ENCODE measurements at regions not wholly inside any gene's neighbourhood (a gene's known extent, or its start where the extent isn't known, plus 50 kb on each side); places are given as distances from the start of the nearest gene placed in this dataset.

- Histone ChIP-seq H3K36me3 (ENCODE audit: control insufficient read depth in 5 of 5, insufficient read depth in 5 of 5, low read length in 5 of 5) (no peaks in the 10 kb centered on the region), H3K27me3 (ENCODE audit: control insufficient read depth in 5 of 5, insufficient read depth in 4 of 5, low read length in 5 of 5) (no peaks in the 10 kb centered on the region), H3K27ac (ENCODE audit: low read depth, low read length) (no peak overlapping the region), H3K9ac (ENCODE audit: low read length in 5 of 5) (no peak overlapping the region), H3K4me1 (ENCODE audit: control insufficient read depth in 5 of 5, insufficient read depth in 5 of 5, low read length in 5 of 5) (peaks cover 5 to 33% (median 23%) of the 10 kb centered on the region in 5 donors), H3K9me3 (ENCODE audit: control insufficient read depth in 5 of 5, low read length in 5 of 5) (no peaks in the 10 kb centered on the region), H3K4me3 (ENCODE audit: low read depth in 1 of 5, low read length in 5 of 5) (no peak overlapping the region)
Observed at GRCh38 chr6:150666071-150666470, 66.4 kb downstream of the PLEKHG1 start.

- peak overlapping the region; percentile 63 for H3K27ac ChIP-seq (ENCODE audit: low read depth, low read length)
- no peaks in the 10 kb centered on the region for H3K27me3 ChIP-seq (ENCODE audit: control insufficient read depth in 5 of 5, insufficient read depth in 4 of 5, low read length in 5 of 5)
- peaks cover 5 to 33% (median 23%) of the 10 kb centered on the region in 5 donors for H3K4me1 ChIP-seq (ENCODE audit: control insufficient read depth in 5 of 5, insufficient read depth in 5 of 5, low read length in 5 of 5)
- H3K4me3 ChIP-seq (ENCODE audit: low read depth in 1 of 5, low read length in 5 of 5), result no peak overlapping the region
- H3K9me3 ChIP-seq (ENCODE audit: control insufficient read depth in 5 of 5, low read length in 5 of 5), result no peaks in the 10 kb centered on the region
- no peak overlapping the region for H3K9ac ChIP-seq (ENCODE audit: low read length in 5 of 5)
- H3K36me3 ChIP-seq (ENCODE audit: control insufficient read depth in 5 of 5, insufficient read depth in 5 of 5, low read length in 5 of 5), result no peaks in the 10 kb centered on the region
Observed at GRCh38 chr6:150667359-150667758, 67.7 kb downstream of the PLEKHG1 start.

GRCh38 chr6:150667977-150668716 lies 68.5 kb downstream of the PLEKHG1 start:
- Histone ChIP-seq H3K9me3 (ENCODE audit: control insufficient read depth in 5 of 5, low read length in 5 of 5) (no peaks in the 10 kb centered on the region), H3K4me1 (ENCODE audit: control insufficient read depth in 5 of 5, insufficient read depth in 5 of 5, low read length in 5 of 5) (peaks cover 5 to 41% (median 28%) of the 10 kb centered on the region in 5 donors), H3K27ac (ENCODE audit: low read depth, low read length) (peak overlapping the region; percentile 63), H3K36me3 (ENCODE audit: control insufficient read depth in 5 of 5, insufficient read depth in 5 of 5, low read length in 5 of 5) (no peaks in the 10 kb centered on the region), H3K4me3 (ENCODE audit: low read depth in 1 of 5, low read length in 5 of 5) (no peak overlapping the region), H3K27me3 (ENCODE audit: control insufficient read depth in 5 of 5, insufficient read depth in 4 of 5, low read length in 5 of 5) (no peaks in the 10 kb centered on the region), H3K9ac (ENCODE audit: low read length in 5 of 5) (no peak overlapping the region)

GRCh38 chr6:150668900-150669302 lies 69.2 kb downstream of the PLEKHG1 start:
- Histone ChIP-seq H3K9ac (ENCODE audit: low read length in 5 of 5) (no peak overlapping the region), H3K27ac (ENCODE audit: low read depth, low read length) (peak overlapping the region; percentile 63), H3K9me3 (ENCODE audit: control insufficient read depth in 5 of 5, low read length in 5 of 5) (no peaks in the 10 kb centered on the region), H3K4me1 (ENCODE audit: control insufficient read depth in 5 of 5, insufficient read depth in 5 of 5, low read length in 5 of 5) (peaks cover 5 to 43% (median 31%) of the 10 kb centered on the region in 5 donors), H3K4me3 (ENCODE audit: low read depth in 1 of 5, low read length in 5 of 5) (no peak overlapping the region), H3K27me3 (ENCODE audit: control insufficient read depth in 5 of 5, insufficient read depth in 4 of 5, low read length in 5 of 5) (no peaks in the 10 kb centered on the region), H3K36me3 (ENCODE audit: control insufficient read depth in 5 of 5, insufficient read depth in 5 of 5, low read length in 5 of 5) (no peaks in the 10 kb centered on the region)

GRCh38 chr6:150670311-150670710 lies 70.6 kb downstream of the PLEKHG1 start:
- H3K27me3 ChIP-seq (ENCODE audit: control insufficient read depth in 5 of 5, insufficient read depth in 4 of 5, low read length in 5 of 5), result no peaks in the 10 kb centered on the region
- no peaks in the 10 kb centered on the region for H3K9me3 ChIP-seq (ENCODE audit: control insufficient read depth in 5 of 5, low read length in 5 of 5)
- H3K9ac ChIP-seq (ENCODE audit: low read length in 5 of 5), result no peak overlapping the region
- H3K27ac ChIP-seq (ENCODE audit: low read depth, low read length), result no peak overlapping the region
- no peaks in the 10 kb centered on the region for H3K36me3 ChIP-seq (ENCODE audit: control insufficient read depth in 5 of 5, insufficient read depth in 5 of 5, low read length in 5 of 5)
- peaks cover 5 to 43% (median 31%) of the 10 kb centered on the region in 5 donors for H3K4me1 ChIP-seq (ENCODE audit: control insufficient read depth in 5 of 5, insufficient read depth in 5 of 5, low read length in 5 of 5)
- H3K4me3 ChIP-seq (ENCODE audit: low read depth in 1 of 5, low read length in 5 of 5), result no peak overlapping the region

GRCh38 chr6:150672800-150673199 lies 73.1 kb downstream of the PLEKHG1 start:
- Histone ChIP-seq H3K27ac (ENCODE audit: low read depth, low read length) (no peak overlapping the region), H3K27me3 (ENCODE audit: control insufficient read depth in 5 of 5, insufficient read depth in 4 of 5, low read length in 5 of 5) (no peaks in the 10 kb centered on the region), H3K9me3 (ENCODE audit: control insufficient read depth in 5 of 5, low read length in 5 of 5) (no peaks in the 10 kb centered on the region), H3K4me1 (ENCODE audit: control insufficient read depth in 5 of 5, insufficient read depth in 5 of 5, low read length in 5 of 5) (peaks cover 3 to 26% (median 24%) of the 10 kb centered on the region in 5 donors), H3K9ac (ENCODE audit: low read length in 5 of 5) (no peak overlapping the region), H3K36me3 (ENCODE audit: control insufficient read depth in 5 of 5, insufficient read depth in 5 of 5, low read length in 5 of 5) (peaks cover 0 to 4% (median 0%) of the 10 kb centered on the region in 5 donors), H3K4me3 (ENCODE audit: low read depth in 1 of 5, low read length in 5 of 5) (no peak overlapping the region)

- H3K9me3 ChIP-seq (ENCODE audit: control insufficient read depth in 5 of 5, low read length in 5 of 5), result no peaks in the 10 kb centered on the region
- H3K4me3 ChIP-seq (ENCODE audit: low read depth in 1 of 5, low read length in 5 of 5), result no peak overlapping the region
- H3K4me1 ChIP-seq (ENCODE audit: control insufficient read depth in 5 of 5, insufficient read depth in 5 of 5, low read length in 5 of 5), result peaks cover 0 to 16% (median 14%) of the 10 kb centered on the region in 5 donors
- H3K36me3 ChIP-seq (ENCODE audit: control insufficient read depth in 5 of 5, insufficient read depth in 5 of 5, low read length in 5 of 5), result peaks cover 0 to 4% (median 0%) of the 10 kb centered on the region in 5 donors
- H3K9ac ChIP-seq (ENCODE audit: low read length in 5 of 5), result no peak overlapping the region
- H3K27me3 ChIP-seq (ENCODE audit: control insufficient read depth in 5 of 5, insufficient read depth in 4 of 5, low read length in 5 of 5), result no peaks in the 10 kb centered on the region
- no peak overlapping the region for H3K27ac ChIP-seq (ENCODE audit: low read depth, low read length)
Observed at GRCh38 chr6:150673720-150674346, 74.1 kb downstream of the PLEKHG1 start.

- Histone ChIP-seq H3K9ac (ENCODE audit: low read length in 5 of 5) (no peak overlapping the region), H3K4me1 (ENCODE audit: control insufficient read depth in 5 of 5, insufficient read depth in 5 of 5, low read length in 5 of 5) (peaks cover 4 to 10% (median 8%) of the 10 kb centered on the region in 5 donors), H3K36me3 (ENCODE audit: control insufficient read depth in 5 of 5, insufficient read depth in 5 of 5, low read length in 5 of 5) (peaks cover 0 to 4% (median 0%) of the 10 kb centered on the region in 5 donors), H3K4me3 (ENCODE audit: low read depth in 1 of 5, low read length in 5 of 5) (no peak overlapping the region), H3K27me3 (ENCODE audit: control insufficient read depth in 5 of 5, insufficient read depth in 4 of 5, low read length in 5 of 5) (no peaks in the 10 kb centered on the region), H3K9me3 (ENCODE audit: control insufficient read depth in 5 of 5, low read length in 5 of 5) (no peaks in the 10 kb centered on the region), H3K27ac (ENCODE audit: low read depth, low read length) (no peak overlapping the region)
Observed at GRCh38 chr6:150676344-150676743, 76.7 kb downstream of the PLEKHG1 start.

- no peaks in the 10 kb centered on the region for H3K27me3 ChIP-seq (ENCODE audit: control insufficient read depth in 5 of 5, insufficient read depth in 4 of 5, low read length in 5 of 5)
- H3K36me3 ChIP-seq (ENCODE audit: control insufficient read depth in 5 of 5, insufficient read depth in 5 of 5, low read length in 5 of 5), result peaks cover 0 to 4% (median 0%) of the 10 kb centered on the region in 5 donors
- no peaks in the 10 kb centered on the region for H3K9me3 ChIP-seq (ENCODE audit: control insufficient read depth in 5 of 5, low read length in 5 of 5)
- H3K4me3 ChIP-seq (ENCODE audit: low read depth in 1 of 5, low read length in 5 of 5), result no peak overlapping the region
- H3K4me1 ChIP-seq (ENCODE audit: control insufficient read depth in 5 of 5, insufficient read depth in 5 of 5, low read length in 5 of 5), result peaks cover 4 to 13% (median 8%) of the 10 kb centered on the region in 5 donors
- no peak overlapping the region for H3K9ac ChIP-seq (ENCODE audit: low read length in 5 of 5)
- no peak overlapping the region for H3K27ac ChIP-seq (ENCODE audit: low read depth, low read length)
Observed at GRCh38 chr6:150676772-150677171, 77.1 kb downstream of the PLEKHG1 start.

- no peaks in the 10 kb centered on the region for H3K27me3 ChIP-seq (ENCODE audit: control insufficient read depth in 5 of 5, insufficient read depth in 4 of 5, low read length in 5 of 5)
- H3K9me3 ChIP-seq (ENCODE audit: control insufficient read depth in 5 of 5, low read length in 5 of 5), result no peaks in the 10 kb centered on the region
- H3K9ac ChIP-seq (ENCODE audit: low read length in 5 of 5), result peak overlapping the region in 1 of 5 donors; percentile 28
- peaks cover 0 to 31% (median 5%) of the 10 kb centered on the region in 5 donors for H3K4me1 ChIP-seq (ENCODE audit: control insufficient read depth in 5 of 5, insufficient read depth in 5 of 5, low read length in 5 of 5)
- peak overlapping the region; percentile 8 for H3K27ac ChIP-seq (ENCODE audit: low read depth, low read length)
- H3K4me3 ChIP-seq (ENCODE audit: low read depth in 1 of 5, low read length in 5 of 5), result no peak overlapping the region
- H3K36me3 ChIP-seq (ENCODE audit: control insufficient read depth in 5 of 5, insufficient read depth in 5 of 5, low read length in 5 of 5), result peaks cover 0 to 4% (median 0%) of the 10 kb centered on the region in 5 donors
Observed at GRCh38 chr6:150680510-150680909, 80.8 kb downstream of the PLEKHG1 start.

Data from subcutaneous abdominal adipose tissue (tissue), 5 donors.